Activated CD4-positive, CD25-positive, alpha-beta regulatory T cell treated with anti-CD3 and anti-CD28 coated beads, Interleukin-2, amount 50 U/mL, for 16 hours (primary cell): ENCODE measurements at regions not wholly inside any gene's neighbourhood (a gene's known extent, or its start where the extent isn't known, plus 50 kb on each side); places are given as distances from the start of the nearest gene placed in this dataset.
"Not testable (repeated sequence)": the region's sequence is repeated elsewhere in the genome, so short reads cannot be mapped to it uniquely, and the experiment has no call there.

Experiments used
- DNase-seq: peaks from one replicate; pipeline ENCODE4 v3.0.0-alpha.2; 2020; ENCODE audit warnings: low read depth, low spot score

DNA sequence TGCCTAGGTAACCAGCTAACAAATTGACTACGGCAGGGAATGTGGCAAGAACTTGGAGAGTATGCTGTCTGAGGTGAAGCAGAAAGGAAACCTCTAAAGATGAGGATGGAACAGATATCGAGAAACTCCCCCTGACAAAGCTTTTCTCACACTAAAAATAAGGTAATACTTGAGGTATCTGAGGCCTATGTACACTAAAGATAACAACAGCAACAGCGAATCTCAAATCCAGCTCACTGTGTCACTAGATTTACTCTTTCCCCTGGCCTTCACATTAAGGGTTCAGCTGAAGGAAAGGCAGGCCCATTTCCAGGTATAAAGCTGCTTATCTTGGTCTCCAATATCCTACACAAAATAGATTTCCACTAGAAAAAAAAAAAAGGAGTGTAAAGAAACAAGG is 518.0 kb downstream of the KCNT2 start:
- no peak for DNase-seq

DNA sequence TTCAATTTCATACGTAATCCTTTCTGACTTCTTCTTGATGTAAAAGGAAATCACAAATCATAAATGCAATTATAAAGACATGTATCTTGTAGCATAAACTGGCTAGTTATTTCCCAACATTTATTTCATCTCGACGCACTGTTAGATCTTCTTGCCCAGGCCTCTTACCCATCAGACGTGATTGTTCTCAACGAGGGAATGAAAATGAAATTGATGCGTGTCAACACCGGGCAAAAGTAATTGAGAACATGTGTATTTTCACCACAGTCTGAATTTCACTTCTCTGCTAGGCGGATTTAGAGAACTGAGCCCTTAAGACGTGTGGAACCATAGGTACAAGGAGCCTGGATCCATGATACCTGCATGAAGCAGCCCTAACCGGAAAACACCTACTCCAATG is 519.7 kb downstream of the KCNT2 start:
- DNase-seq: no peak

DNA sequence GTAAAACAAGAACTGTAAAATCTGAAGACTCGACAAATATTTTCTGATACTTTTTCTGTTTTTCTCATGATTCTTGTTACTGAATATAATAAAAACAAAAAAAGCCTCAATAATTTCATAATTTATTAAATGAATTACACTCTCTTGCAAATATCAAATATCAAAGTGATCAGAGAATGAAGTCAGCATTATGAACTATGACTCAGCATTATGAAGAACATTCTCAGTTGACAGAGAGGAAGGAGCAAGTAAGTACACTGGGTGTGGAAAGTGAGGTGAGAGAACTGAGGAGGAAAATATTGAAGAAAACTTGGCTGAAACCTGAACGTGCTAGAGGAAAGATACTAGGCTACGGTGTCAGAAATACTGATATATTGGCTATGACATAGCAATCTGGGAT is 529.5 kb downstream of the KCNT2 start:
- no peak for DNase-seq

DNA sequence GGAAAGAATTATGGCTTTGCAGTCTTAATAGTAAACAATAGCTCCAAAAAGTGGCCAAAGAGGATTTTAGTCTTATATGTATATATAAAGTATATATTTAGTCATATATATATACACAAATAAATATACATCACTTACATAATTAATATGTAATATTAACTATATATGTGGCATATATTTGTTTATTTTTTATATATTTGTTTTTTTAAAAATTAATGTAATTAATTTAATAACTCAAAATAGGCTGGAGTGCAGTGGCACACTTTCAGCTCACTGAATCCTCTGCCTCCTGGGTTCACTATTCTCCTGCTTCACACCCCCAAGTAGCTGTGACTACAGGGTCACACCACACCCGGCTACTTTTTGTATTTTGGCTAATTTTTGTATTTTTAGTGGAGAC is 532.6 kb downstream of the KCNT2 start:
- DNase-seq: no peak

DNA sequence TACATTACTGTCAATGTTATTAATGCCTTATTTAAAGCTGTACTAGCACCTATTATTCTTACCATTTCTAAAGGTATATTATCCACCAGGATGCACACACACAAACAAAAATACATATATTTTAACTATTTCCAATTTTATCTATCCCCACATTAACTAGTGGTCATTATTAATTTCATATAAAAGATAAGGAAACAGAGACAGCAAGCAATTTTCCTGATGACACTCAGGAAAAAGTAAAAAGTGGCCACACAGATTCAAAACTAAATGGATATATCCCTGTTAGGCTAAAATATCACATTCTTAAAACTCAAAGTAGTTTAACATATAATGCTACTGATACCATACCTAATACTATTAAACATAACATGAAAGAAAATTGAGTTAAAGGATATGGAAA is 534.1 kb downstream of the KCNT2 start:
- DNase-seq: no peak

DNA sequence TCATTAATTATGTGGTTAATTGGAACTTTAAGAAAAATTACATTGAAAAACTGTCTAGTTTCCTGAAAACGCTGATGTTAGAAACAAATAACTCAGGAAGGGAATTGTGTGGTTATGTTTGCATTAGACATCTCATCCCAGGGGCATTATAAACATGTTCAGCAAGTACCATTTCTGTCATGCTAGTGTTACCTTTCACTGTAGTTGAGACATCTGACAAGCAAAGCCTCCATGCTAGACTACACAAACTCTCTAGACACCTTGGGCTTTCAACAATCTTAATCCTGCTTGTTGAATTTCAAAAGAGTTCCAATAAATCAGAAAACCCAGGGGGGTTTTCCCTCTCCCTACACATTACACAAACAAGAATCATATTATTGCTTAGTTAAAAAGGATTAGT is 536.8 kb downstream of the KCNT2 start:
- no peak for DNase-seq

DNA sequence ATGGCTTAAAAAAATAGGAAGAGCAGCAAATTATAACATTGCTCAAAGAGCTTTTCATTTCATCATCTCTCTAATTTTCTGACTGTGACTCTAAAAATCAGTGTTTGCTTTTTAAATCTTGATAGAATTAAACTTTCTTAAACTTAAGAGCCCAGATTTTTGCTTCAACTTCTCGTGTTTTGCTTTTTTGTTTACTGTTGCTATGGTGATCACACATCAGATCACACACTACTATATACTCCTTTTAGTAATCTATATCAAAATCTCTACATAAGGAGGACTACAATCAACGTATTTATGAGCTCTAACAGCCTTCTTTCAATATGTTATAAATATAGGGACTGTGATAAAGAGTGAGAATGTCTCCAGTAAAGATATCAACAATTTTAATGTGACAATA is 537.3 kb downstream of the KCNT2 start:
- DNase-seq: no peak

DNA sequence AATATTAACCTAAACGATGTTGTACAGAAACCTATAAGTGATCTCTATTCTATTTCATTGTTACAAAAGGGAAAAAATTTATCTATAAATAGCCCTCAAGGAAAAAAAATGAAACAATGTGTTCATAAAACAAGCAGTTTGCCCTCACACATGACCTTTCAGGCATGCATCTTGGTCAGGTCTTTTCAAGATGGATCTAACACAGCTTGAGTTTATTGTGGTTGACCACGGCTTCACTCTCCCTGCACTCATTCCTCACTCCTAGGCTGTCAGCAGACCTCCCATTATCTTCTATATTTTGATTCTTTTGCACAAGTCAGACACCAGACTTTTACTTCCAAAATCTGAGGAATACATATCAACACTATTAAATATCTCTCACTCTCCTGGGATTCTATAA is 544.3 kb downstream of the KCNT2 start:
- no peak for DNase-seq

DNA sequence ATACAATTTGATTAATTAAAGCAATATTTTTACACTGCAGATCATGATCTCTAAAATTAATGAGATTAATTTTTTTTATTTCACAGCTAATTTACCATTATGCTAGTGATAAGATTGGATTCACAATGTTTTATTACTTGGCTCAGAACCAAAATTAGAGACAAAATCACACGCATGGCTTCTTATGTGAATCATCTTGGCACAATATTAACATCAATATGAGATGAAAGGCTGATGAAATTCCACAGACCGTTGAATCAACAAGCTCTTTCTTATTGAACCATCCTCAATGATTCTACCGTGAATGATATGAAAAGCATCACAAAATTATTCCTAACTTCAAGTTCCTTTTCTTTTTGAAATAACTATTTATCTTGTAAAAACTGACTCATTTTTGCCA is 544.9 kb downstream of the KCNT2 start:
- DNase-seq: no peak

DNA sequence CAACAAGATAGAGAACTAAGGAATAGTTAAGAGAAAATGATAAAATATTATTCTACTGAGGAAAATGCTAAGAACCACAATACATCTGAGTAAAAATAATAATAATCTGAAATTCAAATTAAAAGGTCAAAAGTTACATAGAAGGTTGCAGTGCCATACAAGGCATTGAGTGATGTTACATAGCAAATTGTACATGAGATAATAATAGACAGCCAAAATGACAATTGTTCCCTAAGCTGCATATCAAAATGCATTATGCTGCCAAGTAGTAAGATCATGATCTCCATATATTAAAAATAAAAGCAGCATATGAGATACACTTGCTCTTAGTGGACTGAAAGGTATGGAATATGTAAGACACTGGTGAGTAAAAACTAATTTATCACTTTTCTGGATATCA is 547.7 kb downstream of the KCNT2 start:
- no peak for DNase-seq

DNA sequence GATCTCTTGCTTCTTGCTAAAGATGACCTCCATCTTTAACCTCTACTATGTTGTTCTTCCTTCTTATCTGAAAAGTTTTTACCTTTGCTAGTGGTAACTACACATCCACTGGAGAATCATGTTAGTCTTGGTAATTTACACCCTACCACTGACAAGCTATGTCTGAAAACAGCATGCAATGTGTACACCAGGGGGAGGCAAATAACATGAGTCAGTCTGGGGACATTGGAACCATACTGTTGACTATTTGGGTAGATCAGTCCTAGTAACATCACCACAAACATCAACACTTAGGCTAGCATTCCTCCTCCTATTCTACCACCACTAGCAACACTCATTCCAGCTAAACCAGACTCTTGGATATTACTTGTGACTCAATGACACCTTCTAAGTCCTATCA is 549.0 kb downstream of the KCNT2 start:
- no peak for DNase-seq

DNA sequence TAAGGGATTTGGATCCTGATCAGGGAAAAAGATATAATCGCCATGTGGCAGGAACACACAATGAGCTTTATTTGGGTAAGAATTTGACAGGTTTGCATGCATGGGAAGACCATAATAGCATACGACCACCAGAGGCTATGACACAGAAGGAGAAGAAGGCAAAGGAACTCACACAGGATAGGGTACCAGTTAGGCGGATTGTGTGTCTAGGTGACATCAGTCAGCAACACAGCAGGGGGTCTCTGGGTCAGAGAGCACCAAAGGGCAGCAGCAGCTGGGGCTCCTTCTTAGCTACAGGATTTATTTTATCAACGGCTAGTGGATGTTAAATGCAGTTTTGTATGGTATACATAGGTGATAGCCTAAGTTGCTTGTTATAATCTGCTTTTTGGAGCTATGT is 551.3 kb downstream of the KCNT2 start:
- DNase-seq: no peak

DNA sequence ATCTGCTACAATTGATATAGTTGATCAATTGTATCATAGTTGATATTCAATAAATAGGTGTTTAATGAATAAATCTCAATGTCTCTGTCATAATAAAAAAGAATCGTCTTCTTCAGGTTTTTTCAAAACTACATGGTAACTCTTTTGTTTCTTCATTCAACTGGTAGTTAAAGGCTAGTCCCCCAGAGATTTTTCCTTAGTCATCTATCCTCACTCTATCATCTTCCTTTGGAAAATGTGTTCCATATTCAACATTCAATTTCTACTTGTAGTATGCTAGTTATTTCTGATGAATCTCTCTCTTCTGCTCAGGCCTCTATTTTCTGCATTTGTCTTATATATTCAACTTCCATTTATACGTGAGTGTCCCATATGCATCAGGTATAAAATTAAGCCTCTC is 558.8 kb downstream of the KCNT2 start:
- no peak for DNase-seq

DNA sequence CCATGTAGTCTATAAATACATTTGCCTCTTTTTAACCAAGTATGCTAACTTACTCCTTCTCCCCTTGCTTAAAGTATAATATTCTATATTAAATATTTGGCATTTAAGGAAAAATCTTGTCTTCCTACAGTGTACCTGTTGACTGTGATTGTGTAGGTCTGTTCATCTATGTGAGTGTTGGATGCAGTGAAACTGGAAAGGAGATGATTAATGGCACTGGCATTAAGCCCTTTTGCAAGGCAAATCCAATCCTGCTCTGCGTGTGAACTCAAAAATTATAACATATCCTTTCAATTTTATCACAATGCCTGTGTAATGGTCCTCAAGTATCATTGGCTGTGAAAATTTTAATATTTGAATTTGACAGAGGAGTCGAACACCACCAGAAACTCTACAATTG is 565.0 kb downstream of the KCNT2 start:
- no peak for DNase-seq

DNA sequence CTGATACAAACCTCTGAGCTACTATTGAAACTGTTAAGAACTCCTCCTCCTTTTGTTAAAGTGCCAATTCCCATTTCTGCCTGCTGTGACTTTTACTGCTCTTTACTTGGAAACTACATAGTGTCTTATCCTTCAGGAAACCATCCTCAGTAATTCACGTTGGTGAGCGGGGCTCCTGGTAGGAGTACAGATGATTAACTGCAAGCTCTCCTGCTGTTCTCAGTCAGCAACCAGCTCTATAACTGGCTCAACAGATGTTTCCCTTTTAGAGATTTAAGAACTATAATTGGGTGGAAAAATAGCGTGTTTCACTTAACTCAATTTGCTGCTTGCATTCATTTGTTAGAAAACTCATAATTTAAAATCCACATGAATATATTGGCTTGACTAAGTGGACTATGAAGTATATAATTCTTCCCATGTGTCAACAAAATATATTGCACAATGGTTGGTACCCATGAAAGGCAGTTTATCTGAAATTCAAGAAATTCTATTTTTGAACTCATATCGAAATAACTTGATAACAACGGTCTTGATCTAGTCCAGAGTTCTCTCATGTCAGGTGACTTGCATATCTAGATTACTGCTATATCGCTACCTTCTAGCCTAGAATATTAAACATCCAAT is 574.0 kb downstream of the KCNT2 start:
- no peak for DNase-seq

DNA sequence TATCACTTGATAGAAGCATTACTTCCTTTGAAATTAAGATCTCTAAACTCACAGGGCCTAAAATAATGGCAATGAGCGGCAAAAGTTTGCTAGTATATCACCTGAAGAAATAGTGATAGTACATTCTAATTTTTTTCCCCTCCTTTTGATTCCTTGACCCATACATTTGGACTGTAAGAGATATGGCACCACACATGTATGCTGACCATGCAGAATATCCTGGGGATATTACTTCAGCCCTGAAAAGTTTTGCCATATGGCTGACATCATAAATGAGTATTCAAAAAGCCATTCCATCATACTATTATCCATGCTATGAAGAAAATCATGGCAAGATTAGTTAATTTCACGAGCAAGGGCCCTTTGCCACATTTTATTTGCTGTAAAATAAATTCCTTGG is 576.9 kb downstream of the KCNT2 start:
- not testable (repeated sequence) for DNase-seq

DNA sequence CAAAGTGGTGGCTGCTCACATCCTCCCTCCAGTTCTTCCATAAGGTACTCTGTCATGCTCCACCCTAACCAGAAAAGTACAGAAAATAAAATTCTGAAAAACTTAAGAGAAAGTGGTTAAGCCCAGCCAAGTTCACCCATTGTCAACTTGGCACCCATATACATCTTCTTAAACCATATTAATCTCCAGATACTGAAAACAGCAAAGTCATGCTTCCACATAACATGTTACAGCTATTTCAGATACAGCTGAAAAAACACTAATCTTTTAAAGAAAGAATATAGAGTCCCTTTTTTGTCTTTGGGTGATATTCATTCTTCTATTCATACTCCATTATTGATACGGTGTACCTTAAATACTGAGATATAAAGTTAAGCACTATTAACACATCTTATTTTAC is 577.8 kb downstream of the KCNT2 start:
- DNase-seq: no peak

DNA sequence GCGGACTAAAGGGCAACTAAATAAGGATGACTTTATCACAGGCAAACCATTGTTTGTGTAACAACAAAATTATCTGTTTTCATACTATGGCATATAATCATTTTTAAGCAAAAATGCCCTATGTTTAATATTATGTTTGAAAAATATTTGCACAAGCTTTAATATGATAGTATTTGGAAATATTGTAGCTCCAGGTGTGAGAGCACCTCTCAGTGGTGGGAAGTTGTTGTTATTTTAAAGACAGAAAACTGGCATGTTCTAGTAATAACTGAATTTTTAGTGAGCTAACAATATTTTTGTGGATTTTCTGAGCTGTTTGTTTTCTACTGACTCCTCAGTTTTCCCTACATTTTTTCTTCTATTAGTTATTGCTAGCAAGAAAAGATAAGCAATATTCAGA is 578.8 kb downstream of the KCNT2 start:
- DNase-seq: no peak

DNA sequence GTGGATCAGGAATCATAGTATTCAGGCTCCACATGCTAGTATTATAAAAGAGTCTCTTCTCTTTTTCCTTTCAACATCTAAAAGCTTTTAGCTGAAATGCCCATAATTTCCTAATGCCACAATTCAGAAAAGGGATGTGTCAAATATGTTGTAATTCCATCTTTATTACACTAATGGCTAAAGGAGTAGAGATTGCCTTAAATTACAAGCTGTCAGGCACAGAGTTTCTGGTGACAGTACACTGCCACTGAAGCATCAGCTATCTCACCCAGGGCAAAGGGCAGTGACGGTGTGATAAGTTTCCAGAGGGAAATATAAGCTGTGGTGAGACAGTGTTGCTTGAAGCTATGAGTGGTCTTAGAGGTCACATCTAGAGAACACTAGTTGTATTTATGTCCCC is 581.1 kb downstream of the KCNT2 start:
- DNase-seq: no peak

DNA sequence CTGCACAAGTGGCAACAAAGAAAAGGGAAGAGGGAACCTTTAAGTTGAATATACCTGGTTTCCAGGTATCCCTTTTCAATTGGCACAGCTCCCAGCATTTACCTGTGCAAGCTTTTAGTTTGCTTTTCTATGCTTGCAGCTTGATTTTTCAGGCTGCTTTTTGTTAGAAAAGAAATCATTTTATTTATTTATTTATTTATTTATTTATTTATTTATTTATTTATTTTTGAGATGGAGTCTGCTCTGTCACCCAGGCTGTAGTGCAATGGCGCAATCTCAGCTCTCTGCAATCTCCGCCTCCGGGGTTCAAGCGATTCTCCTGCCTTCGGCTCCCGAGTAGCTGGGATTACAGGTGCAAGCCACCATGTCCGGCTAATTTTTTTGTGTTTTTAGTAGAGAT is 587.1 kb downstream of the KCNT2 start:
- not testable (repeated sequence) for DNase-seq

DNA sequence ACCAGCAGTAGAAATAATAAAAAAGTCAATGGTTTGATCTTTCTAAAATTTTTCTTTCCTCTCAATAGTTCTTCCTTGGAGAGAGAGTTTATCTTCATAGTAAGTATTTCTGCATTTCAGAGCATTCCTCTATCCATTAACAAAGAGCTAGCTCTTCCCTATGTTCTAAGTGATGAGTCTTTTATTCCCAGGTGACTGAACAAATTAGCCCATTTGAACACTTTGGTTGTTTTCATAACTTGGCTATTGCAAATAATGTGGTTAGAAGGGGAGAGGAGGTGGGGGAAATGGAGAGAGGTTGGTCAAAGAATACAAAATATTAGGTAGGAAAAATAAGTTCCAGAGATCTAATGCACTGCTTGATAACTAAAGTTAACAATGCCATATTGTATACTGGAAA is 598.9 kb downstream of the KCNT2 start:
- no peak for DNase-seq

DNA sequence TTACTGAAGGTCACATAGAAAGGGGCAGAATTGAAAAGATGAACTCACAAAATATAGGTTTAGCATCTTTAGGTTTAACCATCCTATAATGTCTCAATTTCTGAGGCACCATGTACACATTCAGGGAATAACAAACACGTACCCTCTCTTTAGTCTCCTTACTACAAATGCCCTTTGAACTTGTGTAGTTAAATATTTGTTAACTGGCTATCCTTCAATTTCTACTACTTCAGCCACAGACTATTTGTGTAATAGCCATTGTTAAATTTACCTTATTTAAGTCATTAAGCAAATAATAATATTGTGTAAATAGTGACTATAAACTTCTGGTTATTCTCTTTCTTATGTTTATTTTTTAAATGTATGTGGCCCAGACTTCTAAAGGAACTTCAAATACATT is 600.5 kb downstream of the KCNT2 start:
- no peak for DNase-seq

DNA sequence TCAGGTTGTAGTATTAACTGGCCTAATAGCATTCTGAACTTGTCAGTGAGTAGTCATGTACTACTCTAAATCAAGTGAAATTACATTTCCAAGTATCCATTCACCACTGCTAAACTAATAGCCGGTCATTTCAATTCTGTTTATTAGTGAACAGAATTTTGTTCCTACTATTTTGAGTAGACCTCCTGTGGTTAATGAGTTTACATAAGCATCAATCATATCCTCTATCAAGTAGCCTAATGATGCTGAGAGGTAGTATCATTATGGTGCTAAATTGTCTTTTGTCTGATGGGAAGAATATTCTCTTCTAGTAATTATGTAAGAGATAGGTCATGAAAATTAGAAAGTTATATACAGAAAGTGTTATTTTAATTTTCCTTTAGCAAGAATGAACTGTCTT is 602.8 kb downstream of the KCNT2 start:
- no peak for DNase-seq

DNA sequence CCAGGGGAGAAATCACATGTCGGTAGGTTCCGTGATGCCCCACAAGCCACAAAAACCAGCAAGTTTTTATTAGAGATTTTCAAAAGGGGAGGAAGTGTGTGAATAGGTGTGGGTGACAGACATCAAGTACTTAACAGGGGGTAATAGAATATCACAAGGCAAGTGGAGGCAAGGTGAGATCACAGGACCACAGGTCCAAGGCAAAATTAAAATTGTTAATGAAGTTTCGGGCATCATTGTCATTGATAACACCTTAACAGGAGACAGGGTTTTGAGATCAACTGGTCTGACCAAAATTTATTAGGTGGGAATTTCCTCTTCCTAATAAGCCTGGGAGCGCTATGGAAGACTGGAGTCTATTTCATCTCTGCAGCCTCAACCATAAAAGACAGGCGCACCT is 603.9 kb downstream of the KCNT2 start:
- DNase-seq: not testable (repeated sequence)

DNA sequence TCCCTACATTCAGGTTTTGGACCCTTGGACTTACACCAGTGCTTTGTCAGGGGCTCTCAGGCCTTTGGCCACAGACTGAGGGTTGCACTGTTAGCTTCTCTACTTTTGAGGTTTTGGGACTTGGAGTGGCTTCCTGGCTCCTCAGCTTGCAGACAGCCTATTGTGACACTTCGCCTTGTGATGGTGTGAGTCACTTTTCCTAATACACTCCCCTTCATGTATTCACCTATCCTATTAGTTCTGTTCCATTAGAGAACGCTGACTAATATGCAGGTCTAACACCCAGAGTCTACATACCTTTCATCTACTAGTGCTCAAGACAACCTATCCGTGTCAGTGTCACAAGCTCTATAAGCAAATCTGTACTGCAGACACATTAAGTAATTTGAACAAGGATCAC is 605.3 kb downstream of the KCNT2 start:
- DNase-seq: no peak
